Upper lobe of left lung (tissue), 6 donors: ENCODE measurements at regions not wholly inside any gene's neighbourhood (a gene's known extent, or its start where the extent isn't known, plus 50 kb on each side); places are given as distances from the start of the nearest gene placed in this dataset.
A peak's percentile ranks its signal among the peaks of the same experiment; 100 is the strongest.

Source experiments
- ATAC-seq, 2 donors: fragments of 200-7000 bp; cut with Tn5 transposase; one replicate each; pipeline ENCODE4 v1.9.1; 2022; ENCODE audit warnings: mild to moderate bottlenecking in 2 of 2, moderate library complexity in 2 of 2; ENCODE audit not compliant: low FRiP score in 2 of 2
- DNase-seq, 2 donors: peaks; one replicate each; pipeline ENCODE4 v3.0.0-alpha.2; 2019 to 2020
- H3K27ac ChIP-seq, 4 donors: fragments of 200-600 bp; sonication (generic); one replicate each; pipeline ENCODE4 v1.5.1; 2016 to 2019
- H3K27me3 ChIP-seq, 4 donors: fragments of 200-600 bp; sonication (generic); one replicate each; pipeline ENCODE4 v1.5.1; 2017 to 2019
- H3K36me3 ChIP-seq, 4 donors: fragments of 200-600 bp; sonication (generic); one replicate each; pipeline ENCODE4 v1.5.1; 2016 to 2019
- H3K4me1 ChIP-seq, 4 donors: fragments of 200-600 bp; sonication (generic); one replicate each; pipeline ENCODE4 v1.5.1; 2018 to 2019
- H3K4me3 ChIP-seq, 4 donors: fragments of 200-600 bp; sonication (generic); one replicate each; pipeline ENCODE4 v1.5.1; 2017 to 2019; ENCODE audit warnings: mild to moderate bottlenecking in 2 of 4, moderate library complexity in 1 of 4
- H3K9me3 ChIP-seq, 4 donors: fragments of 200-600 bp; sonication (generic); one replicate each; pipeline ENCODE4 v1.5.1; 2018 to 2019
- CTCF ChIP-seq, 6 experiments: fragments of 450-650 bp in 4 of 6; fragments of 200-600 bp in 2 of 6; sonication (generic) in 2 of 6; IDR thresholded peaks; one replicate each; pipeline ENCODE4 v1.5.1; 2016 to 2019; ENCODE audit warnings: antibody characterized with exemption in 6 of 6
- EP300 ChIP-seq, 4 donors: sonication (generic); formaldehyde crosslinking; IDR thresholded peaks; one replicate each; pipeline ENCODE4 v1.5.1; 2017; ENCODE audit warnings: antibody characterized with exemption in 4 of 4, control low read depth in 2 of 4
- POLR2A ChIP-seq, 4 donors: fragments of 450-650 bp; IDR thresholded peaks; one replicate each; pipeline ENCODE4 v1.5.1; 2016 to 2017; ENCODE audit warnings: antibody characterized with exemption in 4 of 4, mild to moderate bottlenecking in 2 of 4
- POLR2AphosphoS5 ChIP-seq, 2 donors: sonication (generic); formaldehyde crosslinking; IDR thresholded peaks; one replicate each; pipeline ENCODE4 v1.5.1; 2017; ENCODE audit warnings: antibody characterized with exemption in 2 of 2
- WGBS, 2 donors: methylation state at CpG; one replicate each; pipeline ENCODE4 v1.1.5; 2017 to 2018; 5-methylcytosine and 5-hydroxymethylcytosine counted together
- donor health status: DM: no; HTN: no; CAD: no; lungs with moderate emphysema.
- donor health status: DM: no; HTN: yes; CAD: no; lungs with severe emphysema.

- 83% methylated on average over 9 of the region's 9 CpGs; no CpG with 5 or more reads in 1 of the 2 donors for WGBS, 2 donors
- Histone ChIP-seq H3K4me3 (no peak overlapping the region), H3K27ac (no peak overlapping the region), H3K4me1 (peaks cover 0 to 7% (median 1%) of the 10 kb centered on the region in 4 donors), H3K27me3 (no peaks in the 10 kb centered on the region), H3K9me3 (peaks cover 0 to 6% (median 1%) of the 10 kb centered on the region in 4 donors), H3K36me3 (no peaks in the 10 kb centered on the region)
- no peak for TF ChIP-seq POLR2AphosphoS5 (IDR thresholded peaks at IDR 0.05)
- TF ChIP-seq EP300 (IDR thresholded peaks at IDR 0.05): no peak
- no peak for TF ChIP-seq CTCF (IDR thresholded peaks at IDR 0.05)
- TF ChIP-seq POLR2A (IDR thresholded peaks at IDR 0.05): no peak
- DNase-seq: peak in 1 of 2 donors; percentile 31
- ATAC-seq: no peak
Measured at GRCh38 chr9:92171822-92172221, 56.6 kb upstream of the SPTLC1 start.

GRCh38 chr9:92171281-92171680 lies 56.1 kb upstream of the SPTLC1 start:
- TF ChIP-seq POLR2A (IDR thresholded peaks at IDR 0.05): no peak
- TF ChIP-seq POLR2AphosphoS5 (IDR thresholded peaks at IDR 0.05): no peak
- no peak for TF ChIP-seq EP300 (IDR thresholded peaks at IDR 0.05)
- no peak for TF ChIP-seq CTCF (IDR thresholded peaks at IDR 0.05)
- Histone ChIP-seq H3K27ac (no peak overlapping the region), H3K9me3 (peaks cover 0 to 6% (median 1%) of the 10 kb centered on the region in 4 donors), H3K36me3 (no peaks in the 10 kb centered on the region), H3K4me1 (peaks cover 0 to 7% (median 1%) of the 10 kb centered on the region in 4 donors), H3K27me3 (no peaks in the 10 kb centered on the region), H3K4me3 (no peak overlapping the region)
- peak in 1 of 2 donors; percentile 28 for ATAC-seq
- WGBS, 2 donors: 89 to 100% methylated on average over 2 to 3 of the region's 3 CpGs
- DNase-seq: no peak

GRCh38 chr9:92170848-92171247 lies 55.6 kb upstream of the SPTLC1 start:
- ATAC-seq (peak in 1 of 2 donors; percentile 20), DNase-seq (peak in 1 of 2 donors; percentile 75)
- Histone ChIP-seq H3K4me1 (peaks cover 0 to 7% (median 1%) of the 10 kb centered on the region in 4 donors), H3K27me3 (no peaks in the 10 kb centered on the region), H3K4me3 (no peak overlapping the region), H3K27ac (no peak overlapping the region), H3K36me3 (no peaks in the 10 kb centered on the region), H3K9me3 (peaks cover 0 to 6% (median 1%) of the 10 kb centered on the region in 4 donors)
- TF ChIP-seq POLR2AphosphoS5 (IDR thresholded peaks at IDR 0.05) (no peak), EP300 (IDR thresholded peaks at IDR 0.05) (no peak), CTCF (IDR thresholded peaks at IDR 0.05) (no peak), POLR2A (IDR thresholded peaks at IDR 0.05) (no peak)
- 17 to 35% methylated on average over 8 to 9 of the region's 9 CpGs for WGBS, 2 donors

GRCh38 chr9:92165484-92165883 lies 50.3 kb upstream of the SPTLC1 start:
- DNase-seq: no peak
- WGBS, 2 donors: 56 to 63% methylated on average over 2 of the region's 2 CpGs
- H3K9me3 ChIP-seq: no peaks in the 10 kb centered on the region

More at GRCh38 chr9:92165484-92165883, 50.3 kb upstream of the SPTLC1 start:
- H3K27ac ChIP-seq: no peak overlapping the region
- no peaks in the 10 kb centered on the region for H3K36me3 ChIP-seq
- ATAC-seq: peak in 1 of 2 donors; percentile 36
- H3K4me3 ChIP-seq: no peak overlapping the region
- H3K4me1 ChIP-seq: no peaks in the 10 kb centered on the region
- TF ChIP-seq POLR2AphosphoS5 (IDR thresholded peaks at IDR 0.05) (no peak), CTCF (IDR thresholded peaks at IDR 0.05) (no peak), EP300 (IDR thresholded peaks at IDR 0.05) (no peak), POLR2A (IDR thresholded peaks at IDR 0.05) (no peak)
- H3K27me3 ChIP-seq: no peaks in the 10 kb centered on the region
